MG63 (cell line): ENCODE measurements at regions not wholly inside any gene's neighbourhood (a gene's known extent, or its start where the extent isn't known, plus 50 kb on each side); places are given as distances from the start of the nearest gene placed in this dataset.
"Not testable (repeated sequence)": the region's sequence is repeated elsewhere in the genome, so short reads cannot be mapped to it uniquely, and the experiment has no call there.

Source experiments
- DNase-seq: peaks from one replicate; pipeline ENCODE4 v3.0.0-alpha.2; 2020
- H3K27me3 ChIP-seq: fragments of 250-450 bp; sonication (Bioruptor Pico); 2 replicates; pipeline ENCODE4 v1.5.1; 2020; ENCODE audit warnings: mild to moderate bottlenecking, moderate library complexity
- H3K36me3 ChIP-seq: fragments of 250-450 bp; sonication (Bioruptor Pico); 2 replicates; pipeline ENCODE4 v1.5.1; 2020; ENCODE audit warnings: mild to moderate bottlenecking, moderate library complexity
- H3K4me3 ChIP-seq: fragments of 250-450 bp; sonication (Bioruptor Pico); 2 replicates; pipeline ENCODE4 v1.5.1; 2020; ENCODE audit warnings: mild to moderate bottlenecking, moderate library complexity
- H3K9me3 ChIP-seq: fragments of 250-450 bp; sonication (Bioruptor Pico); 2 replicates; pipeline ENCODE4 v1.5.1; 2020; ENCODE audit warnings: mild to moderate bottlenecking, moderate library complexity

GRCh38 chr6:11419763-11420453 is 117.6 kb upstream of the TMEM170B start:
- Histone ChIP-seq H3K4me3 (no peak overlapping the region), H3K9me3 (no peaks in the 10 kb centered on the region; the same call in 1 of the 2 replicates), H3K27me3 (no peaks in the 10 kb centered on the region), H3K36me3 (no peaks in the 10 kb centered on the region)
- no peak for DNase-seq

- H3K4me3 ChIP-seq: no peak overlapping the region
- H3K9me3 ChIP-seq: no peaks in the 10 kb centered on the region; the same call in 1 of the 2 replicates
- H3K36me3 ChIP-seq: no peaks in the 10 kb centered on the region
- DNase-seq: no peak
- no peaks in the 10 kb centered on the region for H3K27me3 ChIP-seq
Measured at GRCh38 chr6:11418290-11418905, 119.2 kb upstream of the TMEM170B start.

GRCh38 chr6:11416936-11417576 is 120.5 kb upstream of the TMEM170B start:
- H3K36me3 ChIP-seq: no peaks in the 10 kb centered on the region
- H3K9me3 ChIP-seq: no peaks in the 10 kb centered on the region; the same call in 1 of the 2 replicates
- H3K27me3 ChIP-seq: no peaks in the 10 kb centered on the region
- H3K4me3 ChIP-seq: no peak overlapping the region
- DNase-seq: no peak

- DNase-seq, H3K9me3 ChIP-seq, H3K27me3 ChIP-seq, H3K4me3 ChIP-seq, H3K36me3 ChIP-seq: not testable (repeated sequence)
Measured at GRCh38 chr6:11416099-11416935, 121.2 kb upstream of the TMEM170B start.

GRCh38 chr6:11415557-11415956 is 122.0 kb upstream of the TMEM170B start:
- no peaks in the 10 kb centered on the region; the same call in 1 of the 2 replicates for H3K9me3 ChIP-seq
- DNase-seq: no peak
- H3K27me3 ChIP-seq: no peaks in the 10 kb centered on the region

GRCh38 chr6:11414176-11414963 is 123.2 kb upstream of the TMEM170B start:
- no peaks in the 10 kb centered on the region for H3K36me3 ChIP-seq
- no peak overlapping the region for H3K4me3 ChIP-seq
- no peak for DNase-seq
- H3K9me3 ChIP-seq: no peaks in the 10 kb centered on the region; the same call in 1 of the 2 replicates
- no peaks in the 10 kb centered on the region for H3K27me3 ChIP-seq

More at GRCh38 chr6:11415557-11415956, 122.0 kb upstream of the TMEM170B start:
- H3K4me3 ChIP-seq: no peak overlapping the region
- no peaks in the 10 kb centered on the region for H3K36me3 ChIP-seq

GRCh38 chr6:11413728-11414127 is 123.8 kb upstream of the TMEM170B start:
- no peak for DNase-seq
- no peaks in the 10 kb centered on the region for H3K27me3 ChIP-seq
- no peaks in the 10 kb centered on the region for H3K36me3 ChIP-seq
- no peak overlapping the region for H3K4me3 ChIP-seq
- no peaks in the 10 kb centered on the region; the same call in 1 of the 2 replicates for H3K9me3 ChIP-seq

GRCh38 chr6:11413117-11413687 is 124.3 kb upstream of the TMEM170B start:
- H3K36me3 ChIP-seq: no peaks in the 10 kb centered on the region
- no peaks in the 10 kb centered on the region; the same call in 1 of the 2 replicates for H3K9me3 ChIP-seq

GRCh38 chr6:11412616-11413015 is 124.9 kb upstream of the TMEM170B start:
- no peaks in the 10 kb centered on the region for H3K27me3 ChIP-seq
- no peak overlapping the region for H3K4me3 ChIP-seq
- H3K36me3 ChIP-seq: no peaks in the 10 kb centered on the region
- no peaks in the 10 kb centered on the region; the same call in 1 of the 2 replicates for H3K9me3 ChIP-seq
- DNase-seq: no peak

More at GRCh38 chr6:11413117-11413687, 124.3 kb upstream of the TMEM170B start:
- Histone ChIP-seq H3K4me3 (no peak overlapping the region), H3K27me3 (no peaks in the 10 kb centered on the region)
- DNase-seq: no peak

GRCh38 chr6:11412011-11412424 is 125.5 kb upstream of the TMEM170B start:
- H3K27me3 ChIP-seq: 0 out of 2 replicates have a peak, but pooled peaks cover under 1% of the 10 kb centered on the region
- no peak for DNase-seq
- H3K36me3 ChIP-seq: no peaks in the 10 kb centered on the region
- no peaks in the 10 kb centered on the region for H3K9me3 ChIP-seq
- H3K4me3 ChIP-seq: no peak overlapping the region

- Histone ChIP-seq H3K9me3 (no peaks in the 10 kb centered on the region), H3K36me3 (no peaks in the 10 kb centered on the region), H3K4me3 (no peak overlapping the region), H3K27me3 (0 out of 2 replicates have a peak, but pooled peaks cover 2% of the 10 kb centered on the region)
- DNase-seq: no peak
Measured at GRCh38 chr6:11411593-11411992, 126.0 kb upstream of the TMEM170B start.

- no peak overlapping the region for H3K4me3 ChIP-seq
- H3K36me3 ChIP-seq: no peaks in the 10 kb centered on the region
- 0 out of 2 replicates have a peak, but pooled peaks cover 2% of the 10 kb centered on the region for H3K27me3 ChIP-seq
- H3K9me3 ChIP-seq: no peaks in the 10 kb centered on the region
- no peak for DNase-seq
Measured at GRCh38 chr6:11410539-11411307, 126.8 kb upstream of the TMEM170B start.

- no peaks in the 10 kb centered on the region for H3K36me3 ChIP-seq
- DNase-seq: no peak
- no peak overlapping the region for H3K4me3 ChIP-seq
- H3K27me3 ChIP-seq: 0 out of 2 replicates have a peak, but pooled peaks cover 2% of the 10 kb centered on the region
- H3K9me3 ChIP-seq: no peaks in the 10 kb centered on the region
Measured at GRCh38 chr6:11409371-11409770, 128.2 kb upstream of the TMEM170B start.

GRCh38 chr6:11407414-11407813 is 130.1 kb upstream of the TMEM170B start:
- no peak for DNase-seq
- Histone ChIP-seq H3K9me3 (no peaks in the 10 kb centered on the region), H3K36me3 (no peaks in the 10 kb centered on the region), H3K27me3 (0 out of 2 replicates have a peak, but pooled peaks cover 2% of the 10 kb centered on the region), H3K4me3 (no peak overlapping the region)

GRCh38 chr6:11404838-11405237 is 132.7 kb upstream of the TMEM170B start:
- DNase-seq: no peak
- Histone ChIP-seq H3K9me3 (no peaks in the 10 kb centered on the region), H3K4me3 (no peak overlapping the region), H3K27me3 (0 out of 2 replicates have a peak, but pooled peaks cover 2% of the 10 kb centered on the region), H3K36me3 (no peaks in the 10 kb centered on the region)
